ENCODE measurements at regions not wholly inside any gene's neighbourhood (a gene's known extent, or its start where the extent isn't known, plus 50 kb on each side); places are given as distances from the start of the nearest gene placed in this dataset.

DNA sequence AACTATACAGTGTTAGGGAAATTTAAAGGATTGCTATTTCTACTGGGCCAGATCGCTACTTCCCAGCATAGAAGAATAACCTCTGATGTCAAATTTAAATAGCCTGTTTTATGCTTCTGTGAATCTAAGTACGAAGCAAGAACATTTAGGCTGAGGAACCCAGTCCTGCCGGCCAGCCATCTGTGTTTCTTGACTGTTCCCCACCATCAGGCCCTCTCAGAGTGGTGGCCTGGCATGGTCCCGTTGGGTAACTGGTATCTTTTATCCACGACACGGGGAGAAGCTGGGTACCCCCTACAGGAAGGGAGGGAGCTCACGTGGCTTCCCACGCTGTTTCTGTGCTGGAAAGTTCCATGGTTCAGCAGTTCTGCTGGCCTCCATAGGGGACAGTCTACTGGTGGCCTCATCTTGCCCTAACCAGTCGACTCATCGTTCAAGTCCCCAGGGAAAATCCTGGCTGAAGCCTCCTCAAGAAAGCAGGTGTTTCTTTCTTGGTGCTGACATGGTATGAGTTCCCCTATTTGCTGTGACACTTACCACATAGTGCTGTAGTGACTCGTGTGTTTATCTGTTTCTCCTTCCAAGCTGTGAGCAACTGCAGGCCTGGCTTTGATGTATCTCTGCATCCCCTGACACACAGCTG is 201.7 kb upstream of the NLRP1 start:
- TF ChIP-seq, protein P1, sequence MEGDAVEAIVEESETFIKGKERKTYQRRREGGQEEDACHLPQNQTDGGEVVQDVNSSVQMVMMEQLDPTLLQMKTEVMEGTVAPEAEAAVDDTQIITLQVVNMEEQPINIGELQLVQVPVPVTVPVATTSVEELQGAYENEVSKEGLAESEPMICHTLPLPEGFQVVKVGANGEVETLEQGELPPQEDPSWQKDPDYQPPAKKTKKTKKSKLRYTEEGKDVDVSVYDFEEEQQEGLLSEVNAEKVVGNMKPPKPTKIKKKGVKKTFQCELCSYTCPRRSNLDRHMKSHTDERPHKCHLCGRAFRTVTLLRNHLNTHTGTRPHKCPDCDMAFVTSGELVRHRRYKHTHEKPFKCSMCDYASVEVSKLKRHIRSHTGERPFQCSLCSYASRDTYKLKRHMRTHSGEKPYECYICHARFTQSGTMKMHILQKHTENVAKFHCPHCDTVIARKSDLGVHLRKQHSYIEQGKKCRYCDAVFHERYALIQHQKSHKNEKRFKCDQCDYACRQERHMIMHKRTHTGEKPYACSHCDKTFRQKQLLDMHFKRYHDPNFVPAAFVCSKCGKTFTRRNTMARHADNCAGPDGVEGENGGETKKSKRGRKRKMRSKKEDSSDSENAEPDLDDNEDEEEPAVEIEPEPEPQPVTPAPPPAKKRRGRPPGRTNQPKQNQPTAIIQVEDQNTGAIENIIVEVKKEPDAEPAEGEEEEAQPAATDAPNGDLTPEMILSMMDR (IDR thresholded peaks at IDR 0.05; ENCODE audit: low read depth, low read length, missing input control): no peak
- TF ChIP-seq, protein P2, sequence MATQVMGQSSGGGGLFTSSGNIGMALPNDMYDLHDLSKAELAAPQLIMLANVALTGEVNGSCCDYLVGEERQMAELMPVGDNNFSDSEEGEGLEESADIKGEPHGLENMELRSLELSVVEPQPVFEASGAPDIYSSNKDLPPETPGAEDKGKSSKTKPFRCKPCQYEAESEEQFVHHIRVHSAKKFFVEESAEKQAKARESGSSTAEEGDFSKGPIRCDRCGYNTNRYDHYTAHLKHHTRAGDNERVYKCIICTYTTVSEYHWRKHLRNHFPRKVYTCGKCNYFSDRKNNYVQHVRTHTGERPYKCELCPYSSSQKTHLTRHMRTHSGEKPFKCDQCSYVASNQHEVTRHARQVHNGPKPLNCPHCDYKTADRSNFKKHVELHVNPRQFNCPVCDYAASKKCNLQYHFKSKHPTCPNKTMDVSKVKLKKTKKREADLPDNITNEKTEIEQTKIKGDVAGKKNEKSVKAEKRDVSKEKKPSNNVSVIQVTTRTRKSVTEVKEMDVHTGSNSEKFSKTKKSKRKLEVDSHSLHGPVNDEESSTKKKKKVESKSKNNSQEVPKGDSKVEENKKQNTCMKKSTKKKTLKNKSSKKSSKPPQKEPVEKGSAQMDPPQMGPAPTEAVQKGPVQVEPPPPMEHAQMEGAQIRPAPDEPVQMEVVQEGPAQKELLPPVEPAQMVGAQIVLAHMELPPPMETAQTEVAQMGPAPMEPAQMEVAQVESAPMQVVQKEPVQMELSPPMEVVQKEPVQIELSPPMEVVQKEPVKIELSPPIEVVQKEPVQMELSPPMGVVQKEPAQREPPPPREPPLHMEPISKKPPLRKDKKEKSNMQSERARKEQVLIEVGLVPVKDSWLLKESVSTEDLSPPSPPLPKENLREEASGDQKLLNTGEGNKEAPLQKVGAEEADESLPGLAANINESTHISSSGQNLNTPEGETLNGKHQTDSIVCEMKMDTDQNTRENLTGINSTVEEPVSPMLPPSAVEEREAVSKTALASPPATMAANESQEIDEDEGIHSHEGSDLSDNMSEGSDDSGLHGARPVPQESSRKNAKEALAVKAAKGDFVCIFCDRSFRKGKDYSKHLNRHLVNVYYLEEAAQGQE (IDR thresholded peaks at IDR 0.05): no peak
